Adrenal gland (tissue), 5 donors: ENCODE measurements at regions not wholly inside any gene's neighbourhood (a gene's known extent, or its start where the extent isn't known, plus 50 kb on each side); places are given as distances from the start of the nearest gene placed in this dataset.

Experiments
- CTCF ChIP-seq, 6 experiments: fragments of 450-650 bp in 4 of 6; fragments of 200-600 bp in 2 of 6; sonication (generic) in 1 of 6; IDR thresholded peaks; 1 replicate in 5 of 6; 2 replicates in 1 of 6; pipeline versions ENCODE4 v1.5.1 to v1.8.0; 2016 to 2021; ENCODE audit warnings: antibody characterized with exemption in 6 of 6, mild to moderate bottlenecking in 2 of 6, moderate library complexity in 1 of 6
- POLR2A ChIP-seq, 2 donors: fragments of 450-650 bp; IDR thresholded peaks; one replicate each; pipeline ENCODE4 v1.6.1; 2017; ENCODE audit warnings: antibody characterized with exemption in 2 of 2, mild to moderate bottlenecking in 2 of 2, moderate library complexity in 1 of 2
- donor health status: DM: no; HTN: no; CAD: no.

- TF ChIP-seq CTCF (IDR thresholded peaks at IDR 0.05) (no peak), POLR2A (IDR thresholded peaks at IDR 0.05) (no peak)
These were observed 93.1 kb upstream of the ZPBP start for GRCh38 chr7:50185951-50186682.
